ENCODE measurements at regions not wholly inside any gene's neighbourhood (a gene's known extent, or its start where the extent isn't known, plus 50 kb on each side); places are given as distances from the start of the nearest gene placed in this dataset.

DNA sequence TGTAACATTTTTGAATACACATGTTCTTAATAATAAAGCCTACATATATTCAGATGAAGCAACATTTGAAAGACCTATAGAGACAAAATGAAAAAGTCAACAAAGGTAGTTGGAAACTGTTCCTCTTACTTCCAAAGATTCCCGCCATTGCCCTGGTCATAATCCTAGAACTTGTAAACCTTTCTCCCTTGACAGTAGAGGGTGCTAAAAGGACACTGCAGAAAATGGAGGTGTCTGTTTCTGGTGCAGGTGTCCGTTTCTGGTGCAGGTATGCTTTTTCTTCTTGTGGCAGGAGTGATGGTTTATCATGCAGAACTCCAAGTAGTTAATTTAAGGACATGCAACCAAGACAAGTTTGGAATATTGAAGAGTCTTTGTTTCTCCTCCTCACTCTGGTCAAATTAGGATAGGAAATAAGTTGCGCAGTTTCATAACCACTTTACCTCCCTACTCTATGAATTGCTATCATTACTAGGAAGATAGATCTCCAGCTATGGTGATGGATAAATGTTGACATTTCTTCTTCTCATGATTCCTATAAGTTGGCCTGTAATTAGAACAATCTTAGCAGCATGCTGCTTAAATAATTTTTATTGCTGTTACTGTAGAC lies 56.0 kb upstream of the FAM174A start:
- TF ChIP-seq, protein P1, sequence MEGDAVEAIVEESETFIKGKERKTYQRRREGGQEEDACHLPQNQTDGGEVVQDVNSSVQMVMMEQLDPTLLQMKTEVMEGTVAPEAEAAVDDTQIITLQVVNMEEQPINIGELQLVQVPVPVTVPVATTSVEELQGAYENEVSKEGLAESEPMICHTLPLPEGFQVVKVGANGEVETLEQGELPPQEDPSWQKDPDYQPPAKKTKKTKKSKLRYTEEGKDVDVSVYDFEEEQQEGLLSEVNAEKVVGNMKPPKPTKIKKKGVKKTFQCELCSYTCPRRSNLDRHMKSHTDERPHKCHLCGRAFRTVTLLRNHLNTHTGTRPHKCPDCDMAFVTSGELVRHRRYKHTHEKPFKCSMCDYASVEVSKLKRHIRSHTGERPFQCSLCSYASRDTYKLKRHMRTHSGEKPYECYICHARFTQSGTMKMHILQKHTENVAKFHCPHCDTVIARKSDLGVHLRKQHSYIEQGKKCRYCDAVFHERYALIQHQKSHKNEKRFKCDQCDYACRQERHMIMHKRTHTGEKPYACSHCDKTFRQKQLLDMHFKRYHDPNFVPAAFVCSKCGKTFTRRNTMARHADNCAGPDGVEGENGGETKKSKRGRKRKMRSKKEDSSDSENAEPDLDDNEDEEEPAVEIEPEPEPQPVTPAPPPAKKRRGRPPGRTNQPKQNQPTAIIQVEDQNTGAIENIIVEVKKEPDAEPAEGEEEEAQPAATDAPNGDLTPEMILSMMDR (conservative IDR thresholded peaks at IDR 0.05; ENCODE audit: low read length) = peak; percentile 74
- no peak for TF ChIP-seq EZH2phosphoT487 (IDR thresholded peaks at IDR 0.05; ENCODE audit: borderline replicate concordance, low read depth, low read length)
